HG03064 (cell line): ENCODE measurements at regions not wholly inside any gene's neighbourhood (a gene's known extent, or its start where the extent isn't known, plus 50 kb on each side); places are given as distances from the start of the nearest gene placed in this dataset.

Experiments used
- ATAC-seq: cut with Tn5 transposase; IDR thresholded peaks from one replicate; pipeline ENCODE4 v1.9.1; 2021; ENCODE audit warnings: low read depth; ENCODE audit not compliant: unreplicated experiment

- ATAC-seq, result no peak
These were observed 59.9 kb downstream of the HTR1B start for GRCh38 chr6:77403424-77403823.

GRCh38 chr6:77401231-77401630, 62.1 kb downstream of the HTR1B start:
- no peak for ATAC-seq

- no peak for ATAC-seq
These were observed 65.7 kb downstream of the HTR1B start for GRCh38 chr6:77397561-77397960.

GRCh38 chr6:77389402-77389801, 73.9 kb downstream of the HTR1B start:
- ATAC-seq, result no peak

- no peak for ATAC-seq
These were observed 80.3 kb downstream of the HTR1B start for GRCh38 chr6:77383026-77383425.

- no peak for ATAC-seq
These were observed 89.3 kb downstream of the HTR1B start for GRCh38 chr6:77373955-77374354.

GRCh38 chr6:77371748-77372147, 91.5 kb downstream of the HTR1B start:
- ATAC-seq, result no peak

GRCh38 chr6:77368660-77369313, 94.5 kb downstream of the HTR1B start:
- ATAC-seq, result no peak

- no peak for ATAC-seq
These were observed 96.5 kb downstream of the HTR1B start for GRCh38 chr6:77366798-77367197.

GRCh38 chr6:77363702-77364101, 99.6 kb downstream of the HTR1B start:
- ATAC-seq, result no peak

- ATAC-seq, result no peak
These were observed 101.2 kb downstream of the HTR1B start for GRCh38 chr6:77362055-77362454.

GRCh38 chr6:77361018-77361417, 102.3 kb downstream of the HTR1B start:
- no peak for ATAC-seq

- no peak for ATAC-seq
These were observed 106.5 kb downstream of the HTR1B start for GRCh38 chr6:77356821-77357220.

GRCh38 chr6:77354581-77354980, 108.7 kb downstream of the HTR1B start:
- ATAC-seq, result no peak

GRCh38 chr6:77353129-77353528, 110.2 kb downstream of the HTR1B start:
- ATAC-seq, result no peak

- no peak for ATAC-seq
These were observed 122.0 kb downstream of the HTR1B start for GRCh38 chr6:77341058-77341986.

GRCh38 chr6:77340331-77340730, 123.0 kb downstream of the HTR1B start:
- ATAC-seq, result no peak

- no peak for ATAC-seq
These were observed 123.4 kb downstream of the HTR1B start for GRCh38 chr6:77339926-77340325.

GRCh38 chr6:77337392-77337791, 125.9 kb downstream of the HTR1B start:
- ATAC-seq, result no peak

- ATAC-seq, result no peak
These were observed 129.2 kb downstream of the HTR1B start for GRCh38 chr6:77334093-77334492.

GRCh38 chr6:77332915-77333623, 130.2 kb downstream of the HTR1B start:
- no peak for ATAC-seq
